RKO (cell line): ENCODE measurements at regions not wholly inside any gene's neighbourhood (a gene's known extent, or its start where the extent isn't known, plus 50 kb on each side); places are given as distances from the start of the nearest gene placed in this dataset.

Experiments used
- DNase-seq: peaks from one replicate; pipeline ENCODE4 v3.0.0-alpha.2; 2016; ENCODE audit warnings: low spot score

DNA sequence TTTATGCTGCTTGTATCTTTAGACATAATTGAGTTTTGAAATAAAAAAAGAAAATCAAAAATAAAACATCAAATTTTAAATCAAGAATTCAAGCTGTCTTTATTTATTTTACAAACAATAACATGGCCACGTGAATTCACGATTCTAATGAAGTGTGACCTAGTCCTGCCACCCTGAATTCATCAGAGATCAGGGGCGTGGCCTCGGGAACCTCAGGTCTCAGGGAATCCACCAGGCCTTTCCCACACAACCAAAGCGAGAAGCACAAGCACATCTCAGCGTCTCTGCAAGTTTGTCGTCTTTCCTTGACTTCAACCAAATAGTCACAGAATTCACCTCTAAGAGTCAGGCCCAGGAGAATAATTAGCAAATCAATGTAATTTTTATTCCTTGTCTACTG, 107.9 kb downstream of the DACT2 start:
- DNase-seq = no peak

DNA sequence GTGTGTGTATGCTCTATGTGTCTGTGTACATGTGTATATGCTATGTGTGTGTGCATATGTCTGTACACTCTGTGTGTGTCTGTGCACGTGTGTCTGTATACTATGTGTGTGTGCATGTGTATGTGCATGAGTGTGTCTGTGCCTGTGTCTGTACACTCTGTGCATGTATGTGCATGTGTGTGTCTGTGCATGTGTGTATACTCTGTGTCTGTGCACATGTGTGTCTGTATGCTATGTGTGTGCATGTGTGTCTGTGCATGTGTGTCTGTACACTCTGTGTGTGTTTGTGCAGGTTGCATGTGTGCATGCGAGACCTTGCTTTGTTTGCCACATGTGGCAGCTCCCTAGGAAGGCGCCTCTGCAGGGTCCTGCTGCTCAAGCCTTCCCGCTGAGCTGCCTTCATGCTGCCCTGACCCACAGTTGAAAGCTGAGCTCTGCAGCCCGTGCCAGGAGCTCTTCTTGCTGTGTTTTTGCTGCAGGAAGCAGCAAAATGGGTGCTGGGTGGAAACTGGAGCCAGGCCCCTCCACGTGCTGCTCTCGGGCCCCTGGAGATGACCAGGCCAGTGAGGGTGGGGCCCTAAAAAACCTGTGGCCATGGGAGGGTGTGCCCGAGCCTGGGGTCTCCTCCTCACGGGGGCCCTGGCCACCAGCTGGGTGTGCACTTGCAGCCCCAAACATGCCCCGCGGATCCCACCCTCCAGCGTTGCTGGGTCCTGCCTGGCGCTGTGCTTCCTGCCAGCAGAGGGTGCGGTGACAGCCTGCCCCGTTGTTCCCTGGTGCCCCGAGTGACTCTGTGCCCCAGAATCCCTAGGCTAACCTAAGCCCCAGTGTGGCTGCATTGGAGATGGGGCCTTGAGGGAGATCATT, 109.1 kb downstream of the DACT2 start:
- no peak for DNase-seq

DNA sequence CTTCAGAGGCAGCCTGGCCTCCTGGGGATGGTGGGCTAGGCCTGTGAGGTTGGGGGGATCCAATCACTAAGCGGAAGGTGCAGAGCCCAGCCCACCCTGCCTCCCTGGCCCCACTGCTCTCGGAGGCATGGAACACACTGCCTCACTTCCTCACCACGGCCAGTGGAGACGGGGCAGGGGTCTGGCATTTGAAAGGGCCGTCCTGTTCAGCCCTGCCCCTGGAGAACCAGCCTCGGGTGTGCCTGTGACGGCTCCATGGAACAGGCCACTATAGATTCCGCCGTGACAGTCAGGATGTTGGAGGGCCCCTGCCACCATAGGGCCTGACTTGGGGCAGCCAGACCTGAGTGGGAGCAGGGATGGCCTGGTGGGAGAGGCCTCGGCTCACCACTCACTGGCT, 110.2 kb downstream of the DACT2 start:
- no peak for DNase-seq

DNA sequence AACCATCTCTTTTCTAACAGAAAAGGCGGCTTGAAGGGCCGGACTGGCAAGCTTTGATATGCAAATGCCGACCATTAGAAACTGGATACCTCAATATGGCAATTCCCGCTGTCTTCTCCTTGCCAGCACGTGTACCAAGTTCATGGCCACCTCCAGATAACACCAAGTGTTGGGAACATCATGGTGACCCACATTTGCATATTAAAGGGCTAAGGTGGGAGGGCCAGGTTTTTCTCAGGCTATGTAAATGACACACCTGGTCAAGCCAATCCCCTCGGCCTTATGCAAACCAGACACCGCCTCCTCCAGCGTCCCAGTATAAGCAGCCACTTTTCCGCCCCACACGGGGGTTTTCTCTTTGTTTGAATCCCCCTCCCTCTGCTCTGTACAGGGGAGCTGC, 110.7 kb downstream of the DACT2 start:
- DNase-seq = no peak

DNA sequence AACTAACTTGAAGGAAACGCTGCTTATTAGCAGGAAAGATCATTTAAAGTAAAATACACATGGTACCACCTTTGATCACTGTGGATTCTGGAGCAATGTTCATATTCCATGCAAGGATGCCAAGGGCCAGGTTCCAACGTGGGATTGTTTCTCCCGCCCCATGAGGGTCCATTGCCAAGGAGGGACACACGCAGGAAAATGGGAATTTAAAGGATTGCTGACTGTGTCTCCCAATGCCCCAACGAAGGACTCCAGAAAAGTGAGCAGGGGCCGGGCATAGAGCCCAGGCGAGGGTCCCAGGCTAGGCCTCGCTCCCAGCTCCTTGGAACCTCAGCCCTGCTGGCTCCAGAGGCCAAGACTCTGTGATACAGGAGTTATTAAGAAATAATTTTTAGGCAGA, 111.2 kb downstream of the DACT2 start:
- DNase-seq = no peak

DNA sequence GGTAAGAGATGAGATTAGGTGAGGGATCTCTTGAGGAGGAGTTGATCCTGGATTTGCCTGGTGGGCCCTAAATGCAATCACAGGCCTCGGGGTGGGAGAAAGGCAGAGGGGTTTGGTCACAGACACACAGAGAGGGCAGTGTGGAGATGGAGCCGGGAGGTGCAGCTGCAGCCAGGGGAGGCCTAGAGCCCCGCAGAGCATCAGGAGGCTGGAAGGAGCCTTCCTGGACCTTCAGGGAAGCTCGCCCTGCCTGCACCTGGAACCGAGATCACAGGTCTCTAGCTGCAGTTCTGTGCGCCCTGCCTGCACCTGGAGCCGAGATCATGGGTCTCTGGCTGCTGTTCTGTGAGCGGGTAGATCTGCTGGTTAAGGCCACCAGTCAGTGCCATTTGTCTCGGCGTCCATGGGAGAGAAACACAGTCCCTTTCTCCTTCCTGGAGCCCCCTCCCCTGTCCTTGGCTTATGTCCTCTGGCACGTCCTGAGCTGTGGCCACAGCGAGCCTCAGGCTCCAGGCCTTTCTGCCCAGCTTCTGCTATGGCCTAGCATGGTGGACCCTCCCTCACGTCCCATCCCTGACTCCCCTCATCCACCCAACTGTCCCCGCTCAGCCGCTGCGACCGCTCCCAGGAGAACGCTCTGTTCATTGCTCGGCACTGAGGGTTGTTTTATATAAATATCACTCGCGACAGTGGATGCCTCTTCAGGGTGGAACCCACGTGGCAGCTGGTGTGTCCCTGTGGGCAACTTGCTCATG, 112.0 kb downstream of the DACT2 start:
- no peak for DNase-seq

DNA sequence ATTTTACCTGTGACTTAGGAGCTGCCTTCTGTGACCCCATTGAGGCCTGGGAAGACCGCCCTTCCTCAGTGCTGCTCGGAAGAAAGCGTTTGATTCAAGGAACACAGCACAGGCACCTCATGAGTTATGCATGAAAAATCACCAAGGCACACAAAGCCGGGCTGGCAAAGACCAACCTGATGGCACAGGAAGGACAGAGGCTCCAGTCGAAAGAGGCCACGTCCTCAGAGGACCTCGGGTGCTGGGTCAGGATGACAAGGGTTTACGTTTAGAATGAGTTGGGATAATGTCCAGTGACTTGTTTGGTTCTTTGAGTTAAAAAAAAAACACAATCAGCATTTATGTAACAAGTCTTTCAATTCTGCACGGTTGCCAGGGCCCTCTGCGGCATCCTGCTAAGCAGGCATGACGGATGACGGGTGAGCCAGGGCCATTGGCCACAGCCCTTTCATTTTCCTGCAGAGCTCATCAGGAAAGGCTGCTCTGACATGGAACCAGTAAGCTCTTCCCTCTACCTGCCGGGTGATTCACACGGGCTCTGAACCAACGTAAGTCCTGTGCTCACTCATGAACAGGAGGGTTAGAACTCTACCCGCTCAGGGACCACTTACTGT, 112.8 kb downstream of the DACT2 start:
- DNase-seq = no peak

DNA sequence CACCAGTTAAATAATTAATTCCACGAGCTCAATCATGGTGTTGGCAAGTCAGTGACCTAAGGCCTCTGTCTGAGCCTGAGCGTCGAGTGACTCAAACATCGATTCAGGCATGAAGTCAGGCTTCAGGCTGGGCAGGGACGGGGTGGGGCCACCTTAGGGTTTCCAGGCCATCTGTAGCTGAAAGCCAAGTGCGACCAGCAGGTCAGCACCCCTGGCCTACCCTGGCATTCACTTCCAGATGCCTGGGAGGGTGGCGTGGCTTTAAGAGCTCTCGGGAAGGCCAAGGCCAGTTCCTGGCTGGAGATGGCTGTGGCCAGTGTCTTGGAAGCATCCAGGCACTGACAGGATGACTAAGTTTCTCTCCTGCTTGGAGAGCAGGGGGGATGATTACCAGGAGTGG, 113.4 kb downstream of the DACT2 start:
- DNase-seq = no peak

DNA sequence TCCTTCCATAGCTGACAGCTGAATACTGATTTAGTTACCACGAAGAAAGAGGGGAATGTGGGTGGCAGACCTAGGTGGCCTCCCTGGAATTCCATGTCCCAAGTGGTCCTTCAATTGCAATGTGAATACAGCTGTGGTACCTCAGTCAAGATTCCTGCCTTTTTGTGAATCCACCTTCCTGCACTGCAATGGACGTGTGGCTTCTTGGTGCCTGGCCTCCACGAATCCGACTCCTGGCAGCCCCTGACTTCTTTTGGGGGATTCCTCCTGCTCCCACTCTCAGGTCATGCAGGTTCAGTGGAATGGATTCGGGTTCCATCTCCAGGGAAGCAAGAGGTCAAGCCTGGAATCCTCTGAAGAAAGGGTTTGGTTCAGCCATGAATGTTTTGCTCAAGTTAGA, 117.8 kb downstream of the DACT2 start:
- no peak for DNase-seq

DNA sequence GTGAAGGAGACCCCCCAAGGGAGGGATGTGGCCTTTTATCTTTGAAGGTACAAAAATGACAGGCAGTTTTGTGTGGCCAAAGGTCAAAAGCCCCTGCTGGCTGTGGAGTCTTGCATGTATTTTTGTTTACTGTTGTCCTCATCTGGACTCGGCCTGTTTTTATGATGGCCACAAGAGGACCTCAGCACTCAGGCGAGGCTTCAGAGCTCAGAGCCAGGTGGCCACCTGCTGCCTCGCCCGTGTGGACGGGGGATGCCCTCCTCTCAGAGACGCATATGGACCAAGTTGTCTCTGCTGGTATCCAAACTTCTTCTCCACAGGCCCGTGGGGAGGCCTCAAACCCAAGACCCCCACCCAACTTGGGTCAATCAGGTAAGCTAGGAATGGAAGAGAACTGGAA, 118.2 kb downstream of the DACT2 start:
- DNase-seq = no peak

DNA sequence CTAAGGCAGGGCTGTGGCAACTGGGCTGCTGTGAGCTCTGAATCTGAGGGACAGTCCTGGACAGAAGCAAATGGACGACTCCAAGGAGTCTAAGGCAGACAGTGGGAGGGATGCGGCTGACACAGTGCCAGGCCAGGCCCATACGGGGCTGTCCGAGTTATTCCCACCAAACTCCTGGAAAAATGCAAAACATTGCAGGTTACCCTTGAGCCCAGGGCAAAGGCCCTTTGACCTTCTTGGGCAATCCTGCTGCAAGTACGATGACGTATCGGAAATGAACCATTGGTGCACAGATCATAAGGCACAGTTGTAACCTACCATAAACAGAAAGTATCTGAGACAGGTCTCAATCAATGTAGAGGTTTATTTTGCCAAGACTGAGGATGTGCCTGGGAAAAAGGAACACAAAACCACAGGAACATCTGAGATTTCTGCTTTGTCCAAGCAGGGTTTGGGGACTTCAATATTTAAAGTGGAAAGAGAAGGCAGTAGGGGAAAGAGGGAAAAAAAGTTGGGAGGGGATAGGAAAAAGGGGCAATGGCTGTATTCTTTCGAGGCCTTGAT, 118.9 kb downstream of the DACT2 start:
- no peak for DNase-seq

DNA sequence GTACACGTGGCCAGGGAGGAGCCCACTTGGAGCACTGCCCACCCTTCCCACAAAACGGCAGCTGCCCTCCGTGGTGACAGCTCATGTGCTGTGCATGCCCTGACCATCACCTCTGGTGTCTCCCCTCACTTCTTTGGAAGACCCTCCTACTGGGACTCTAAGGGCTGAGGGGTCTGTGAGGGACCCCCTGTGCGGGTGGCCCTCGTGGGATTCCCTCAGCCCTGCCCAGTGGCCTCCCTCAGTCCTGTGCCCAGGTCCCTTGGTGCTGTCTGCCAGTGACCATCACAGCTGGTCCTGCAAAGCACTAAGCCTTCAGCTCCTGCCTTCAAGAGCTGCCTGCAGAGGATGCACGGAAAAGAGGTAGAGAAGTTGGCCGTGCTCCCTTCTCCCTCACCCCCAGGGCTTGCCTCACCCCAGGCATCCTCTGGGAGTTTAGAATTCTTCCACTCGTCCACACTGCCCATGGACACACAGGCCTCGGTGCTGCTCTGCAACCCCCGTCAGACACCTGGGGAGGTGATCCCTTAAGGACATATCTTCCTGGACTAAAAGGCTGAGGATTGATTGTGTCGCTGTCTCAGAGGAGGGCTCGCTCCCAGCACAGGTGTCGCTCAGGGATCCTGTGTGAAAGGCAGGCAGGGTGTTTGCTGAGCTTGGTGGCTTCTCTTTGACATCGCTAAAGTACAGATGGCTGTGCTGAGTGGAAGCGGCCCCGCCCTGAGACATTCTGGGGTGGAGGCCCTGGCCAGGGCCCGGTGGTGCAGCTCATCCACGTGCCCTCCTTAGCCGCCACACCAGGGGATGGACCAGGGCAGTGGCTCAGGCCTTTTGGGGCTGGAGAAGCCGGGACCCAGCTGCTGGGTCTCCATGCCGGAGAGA, 119.5 kb upstream of the FRMD1 start:
- no peak for DNase-seq

DNA sequence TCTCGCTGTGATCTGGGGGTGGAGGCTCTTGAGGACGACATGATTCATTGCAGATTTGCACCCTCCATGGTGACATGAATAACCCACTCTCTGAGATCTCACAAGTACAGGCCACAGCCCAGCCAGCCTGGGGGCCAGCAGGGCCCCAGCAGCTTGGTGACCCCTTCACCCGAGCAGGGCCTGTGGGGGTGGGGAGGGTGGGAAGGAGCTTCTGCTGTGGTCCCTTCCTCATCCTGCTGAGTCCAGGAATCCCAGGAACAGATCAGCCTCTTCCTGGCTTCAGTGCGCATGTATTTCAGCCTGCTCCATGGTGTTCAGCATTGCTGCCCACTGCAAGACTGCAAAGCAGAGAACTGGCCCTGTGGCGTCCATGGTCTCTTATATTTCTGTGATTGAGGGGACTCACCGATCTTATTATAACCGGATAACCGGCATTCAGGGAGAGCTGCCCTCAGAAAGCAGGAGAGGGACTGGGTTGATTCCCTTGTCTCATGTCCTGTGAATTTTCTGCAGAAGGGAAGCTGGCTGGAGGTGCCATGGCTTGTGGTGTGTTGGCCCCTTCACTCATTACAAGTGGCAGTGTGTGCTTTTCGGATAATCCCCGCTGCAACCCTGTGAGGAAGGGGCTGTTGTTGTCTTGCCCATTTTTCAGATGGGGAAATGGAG, 118.8 kb upstream of the FRMD1 start:
- DNase-seq = no peak

DNA sequence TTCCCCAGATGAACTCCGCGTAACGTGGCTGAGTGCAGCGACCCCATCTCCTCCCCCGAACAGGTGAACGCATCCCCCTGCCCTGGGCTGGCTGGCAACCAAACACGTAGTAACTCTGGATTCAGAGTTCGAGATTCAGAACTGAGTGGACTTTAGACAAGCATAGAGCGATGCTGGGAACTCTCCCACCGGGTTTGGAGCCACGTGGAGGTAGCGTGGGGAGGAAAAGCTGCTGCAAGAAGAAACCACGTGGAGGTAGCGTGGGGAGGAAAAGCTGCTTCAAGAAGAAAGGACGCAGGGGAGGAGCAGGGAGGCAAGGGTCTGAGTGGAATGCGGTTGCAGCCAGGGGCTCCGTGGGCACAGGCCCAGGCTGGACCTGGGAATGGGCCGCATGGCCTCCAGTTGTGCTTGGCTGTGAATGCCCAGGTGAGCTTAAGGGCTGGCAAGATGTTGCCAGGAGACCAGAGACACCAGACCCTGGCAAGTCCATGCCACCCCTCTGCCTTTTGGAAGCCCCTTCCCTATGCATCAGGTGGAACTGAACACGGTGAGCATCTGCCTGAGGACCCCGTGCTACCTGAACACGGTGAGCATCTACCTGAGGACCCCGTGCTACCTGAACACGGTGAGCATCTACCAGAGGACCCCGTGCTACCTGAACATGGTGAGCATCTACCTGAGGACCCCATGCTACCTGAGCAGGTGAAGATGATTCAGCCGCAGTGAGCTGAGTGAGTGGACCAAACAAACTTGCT, 118.0 kb upstream of the FRMD1 start:
- DNase-seq = no peak

DNA sequence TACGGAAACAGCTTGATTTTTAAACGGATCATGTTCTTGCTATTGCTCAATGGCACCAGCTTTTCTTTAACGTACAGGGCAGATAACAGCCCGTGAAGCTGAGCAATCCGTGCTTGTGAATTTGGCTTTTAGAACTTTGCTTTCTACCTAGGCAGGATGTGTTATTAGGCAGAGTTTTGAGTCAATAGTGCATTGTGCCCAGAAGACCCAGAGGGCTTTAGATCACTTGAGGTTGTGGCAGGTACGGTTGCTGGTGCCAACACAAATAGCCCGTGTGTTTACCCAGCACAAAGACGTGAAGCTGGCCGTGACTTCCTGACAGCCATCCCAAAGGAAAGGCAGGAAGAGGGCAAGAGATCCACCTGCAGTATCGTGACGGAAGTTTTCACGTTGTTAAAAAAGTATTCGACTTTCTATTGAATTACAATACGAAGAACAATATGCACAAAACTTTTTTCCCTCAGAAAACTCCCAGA, 117.4 kb upstream of the FRMD1 start:
- DNase-seq = no peak

DNA sequence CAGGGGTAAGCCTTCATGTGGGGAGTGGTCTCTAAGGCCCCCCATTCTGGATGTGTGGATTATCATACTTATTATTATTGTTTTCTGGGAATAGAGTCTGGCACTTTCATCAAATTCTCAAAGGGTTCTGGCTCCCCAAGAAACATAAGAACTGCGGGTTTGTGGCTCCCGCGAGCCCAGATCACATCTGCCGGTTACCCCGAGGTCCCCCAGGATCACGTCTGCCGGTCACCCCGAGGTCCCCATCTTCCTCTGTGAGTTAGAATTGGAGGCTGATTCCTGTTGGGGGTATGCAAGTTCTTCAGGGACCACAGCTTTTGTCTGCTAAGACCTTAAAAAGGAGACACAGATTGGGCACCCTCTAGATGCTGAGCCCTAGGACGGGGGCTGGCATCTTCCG, 116.7 kb upstream of the FRMD1 start:
- DNase-seq = no peak

DNA sequence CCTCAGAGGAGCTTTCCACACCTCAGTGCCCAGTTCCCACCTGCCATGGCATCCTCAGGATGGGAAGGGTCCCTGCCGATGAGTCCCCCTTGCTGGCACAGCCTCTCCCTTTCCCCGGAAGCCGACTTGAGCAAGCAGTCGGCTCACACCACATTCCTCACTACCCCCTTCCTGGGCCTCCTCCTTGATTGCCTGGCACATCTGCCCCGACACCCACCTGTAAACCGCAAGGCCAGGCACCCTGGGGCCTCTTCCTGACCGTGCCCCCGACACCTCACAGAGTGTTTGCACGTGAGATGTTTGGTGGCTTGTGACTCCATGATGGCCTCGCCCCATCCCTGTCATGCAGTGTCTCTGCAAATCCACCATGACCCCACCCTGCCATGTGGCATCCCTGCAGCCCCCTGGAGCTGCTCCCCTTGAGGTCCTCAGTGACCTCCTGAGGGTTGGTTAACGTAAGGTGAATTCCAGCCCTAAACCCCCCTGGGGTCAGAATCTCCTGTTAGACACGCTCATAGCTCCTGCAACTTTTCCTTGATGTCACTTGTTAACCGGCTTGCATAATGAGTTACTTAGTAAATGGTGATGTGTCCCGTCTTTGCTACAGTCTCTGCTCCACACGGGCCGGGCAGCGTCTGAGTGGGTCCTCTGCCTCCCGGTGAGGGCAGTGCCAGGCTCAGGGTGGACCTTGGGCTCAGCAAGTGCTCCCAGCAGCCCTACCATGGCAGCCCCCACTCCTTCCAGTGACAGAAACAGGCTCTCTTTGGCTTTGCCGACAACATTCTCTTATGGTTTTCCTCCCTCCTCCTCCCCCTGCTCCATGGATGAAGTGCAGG, 115.9 kb upstream of the FRMD1 start:
- DNase-seq = no peak

DNA sequence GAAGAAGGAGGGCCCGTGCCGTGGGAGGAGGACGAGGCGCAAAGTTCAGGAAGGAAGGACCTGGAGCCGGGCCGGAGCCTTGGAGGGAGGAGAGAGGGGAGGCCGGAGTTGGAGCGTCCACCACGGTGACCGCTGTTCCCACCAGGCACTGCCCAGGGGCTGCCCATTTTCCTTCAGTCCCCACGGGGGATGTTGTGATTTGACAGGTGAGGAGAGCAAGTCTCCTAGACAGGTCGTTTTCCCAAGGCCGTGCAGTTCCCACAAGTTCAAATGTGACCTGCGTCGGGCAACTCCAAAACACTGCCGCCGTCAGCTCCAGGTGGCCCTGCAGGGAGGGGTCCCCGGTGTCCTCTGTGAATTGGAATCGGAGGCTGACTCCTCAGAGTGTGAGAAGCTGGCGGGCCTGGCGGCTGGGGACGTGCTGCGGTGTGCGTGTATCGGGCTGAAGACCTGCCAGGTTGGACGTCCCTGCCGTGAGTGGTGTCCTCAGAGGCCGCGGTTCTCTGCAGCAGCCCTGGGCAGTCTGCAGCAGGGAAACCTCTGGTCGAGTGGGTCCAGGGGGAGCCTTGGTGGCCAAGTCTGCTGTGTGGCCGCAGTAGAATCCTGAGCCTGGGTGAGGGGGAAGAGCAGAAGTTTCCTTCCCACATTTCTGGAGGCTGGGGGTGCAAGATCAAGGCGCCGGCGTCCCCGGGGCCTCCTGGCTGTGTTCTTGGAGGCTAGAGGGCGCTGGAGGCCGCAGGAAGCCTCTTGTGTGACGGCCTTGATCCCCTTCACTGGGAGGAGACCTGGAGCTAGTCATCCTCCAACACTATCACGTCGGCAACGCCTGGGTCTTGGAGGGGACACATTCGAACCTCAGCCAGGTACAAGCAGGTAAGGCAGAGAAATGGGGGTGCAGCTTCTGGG, 115.1 kb upstream of the FRMD1 start:
- DNase-seq = no peak
